Heart left ventricle (tissue), 13 donors: ENCODE measurements at regions not wholly inside any gene's neighbourhood (a gene's known extent, or its start where the extent isn't known, plus 50 kb on each side); places are given as distances from the start of the nearest gene placed in this dataset.

ENCODE experiments used
- CTCF ChIP-seq, 12 donors: fragments of 200-600 bp; sonication (generic) in 4 of 12; IDR thresholded peaks; one replicate each; pipeline versions ENCODE4 v1.5.0 to v1.8.0; 2018 to 2022; ENCODE audit warnings: antibody characterized with exemption in 12 of 12, mild to moderate bottlenecking in 5 of 12
- POLR2A ChIP-seq, 2 donors: fragments of 450-650 bp; IDR thresholded peaks; one replicate each; pipeline ENCODE4 v1.6.1; 2017; ENCODE audit warnings: antibody characterized with exemption in 2 of 2, mild to moderate bottlenecking in 2 of 2, moderate library complexity in 2 of 2
- donor health status: ischemic (EF 13 %, LVEDD 7.1; RV severe dilation, severe dysfunction).
- donor health status: DM: no; HTN: yes; CAD: no.
- donor health status: DM: no; HTN: no; CAD: no.
- donor health status: ischemic (EF 25% LVEDD 6.9; RV normal size, moderate dysfunction).
- donor health status: ischemic (EF 25% LVEDD 5.7; RV mildly dilated, moderate dysfunction).
- donor health status: ischemic (EF 35%, LVEDD 5.7; RV mildly dilated, moderate dysfunction).
- donor health status: nonischemic (EF 11% LVEDD 7.7; RV severe dilation, severe dysfunction).
- donor health status: DM: yes; HTN: yes; CAD: no.
- donor health status: PGD.
- donor health status: ischemic (EF 29% LVEDD 5.4; RV normal size, mild dysfunction).
- donor health status: nonischemic (EF 23%, LVEDD 6.1; RV moderate dilation, normal function).

- TF ChIP-seq CTCF (IDR thresholded peaks at IDR 0.05) (no peak), POLR2A (IDR thresholded peaks at IDR 0.05) (no peak)
These were observed 266.3 kb downstream of the CHL1 start for GRCh38 chr3:462851-463250.
